H9 (cell line): ENCODE measurements at regions not wholly inside any gene's neighbourhood (a gene's known extent, or its start where the extent isn't known, plus 50 kb on each side); places are given as distances from the start of the nearest gene placed in this dataset.

Experiments
- DNase-seq: peaks from one replicate; pipeline ENCODE4 v3.0.0-alpha.2; 2017
- H2AFZ ChIP-seq: one replicate; pipeline ENCODE4 v1.6.1; 2013; ENCODE audit warnings: mild to moderate bottlenecking, low read length, control low read depth, moderate library complexity
- H2AK5ac ChIP-seq: 2 replicates; pipeline ENCODE4 v1.6.1; 2013; ENCODE audit warnings: low read length, control low read depth, mixed read lengths; ENCODE audit not compliant: insufficient read length
- H2BK120ac ChIP-seq: one replicate; pipeline ENCODE4 v1.6.1; 2013; ENCODE audit warnings: low read depth, mild to moderate bottlenecking, low read length, control low read depth, inconsistent platforms; ENCODE audit not compliant: poor library complexity, severe bottlenecking
- H2BK12ac ChIP-seq: 2 replicates; pipeline ENCODE4 v1.6.1; 2013; ENCODE audit warnings: low read length, control low read depth, mixed read lengths, low read depth; ENCODE audit not compliant: insufficient read length
- H2BK15ac ChIP-seq: 2 replicates; pipeline ENCODE4 v1.6.1; 2013; ENCODE audit warnings: low read depth, low read length, control low read depth
- H2BK20ac ChIP-seq: one replicate; pipeline ENCODE4 v1.6.1; 2013; ENCODE audit warnings: low read depth, mild to moderate bottlenecking, low read length, control low read depth, inconsistent platforms; ENCODE audit not compliant: poor library complexity, severe bottlenecking
- H2BK5ac ChIP-seq: 2 replicates; pipeline ENCODE4 v1.6.1; 2013; ENCODE audit warnings: low read length, control low read depth, mixed read lengths; ENCODE audit not compliant: insufficient read length
- H3K14ac ChIP-seq: 2 replicates; pipeline ENCODE4 v1.6.1; 2013; ENCODE audit warnings: low read length, control low read depth; ENCODE audit not compliant: insufficient read depth
- H3K18ac ChIP-seq: 2 replicates; pipeline ENCODE4 v1.6.1; 2013; ENCODE audit warnings: low read depth, mild to moderate bottlenecking, mixed read lengths, low read length, control low read depth; ENCODE audit not compliant: insufficient read length
- H3K23ac ChIP-seq: 2 replicates; pipeline ENCODE4 v1.6.1; 2013; ENCODE audit warnings: low read length, control low read depth, mixed read lengths, low read depth; ENCODE audit not compliant: insufficient read length
- H3K23me2 ChIP-seq: 2 replicates; pipeline ENCODE4 v1.6.1; 2013; ENCODE audit warnings: low read depth, mild to moderate bottlenecking, mixed read lengths, low read length, control low read depth; ENCODE audit not compliant: insufficient read length, poor library complexity, severe bottlenecking
- H3K27ac ChIP-seq: 2 replicates; pipeline ENCODE4 v1.5.1; 2013; ENCODE audit warnings: low read length, control low read depth, mixed read lengths, low read depth; ENCODE audit not compliant: insufficient read length
- H3K27me3 ChIP-seq: 2 replicates; pipeline ENCODE4 v1.6.1; 2013; ENCODE audit warnings: low read length, control low read depth, inconsistent platforms; ENCODE audit not compliant: insufficient read depth
- H3K4ac ChIP-seq: 2 replicates; pipeline ENCODE4 v1.6.1; 2013; ENCODE audit warnings: low read depth, mild to moderate bottlenecking, control low read depth, inconsistent platforms, low read length, moderate library complexity
- H3K4me1 ChIP-seq: 2 replicates; pipeline ENCODE4 v1.6.1; 2013; ENCODE audit warnings: low read length, control low read depth, inconsistent platforms; ENCODE audit not compliant: insufficient read depth
- H3K4me2 ChIP-seq: 2 replicates; pipeline ENCODE4 v1.6.1; 2013; ENCODE audit warnings: low read length, control low read depth, mixed read lengths; ENCODE audit not compliant: insufficient read length, insufficient read depth
- H3K56ac ChIP-seq: 2 replicates; pipeline ENCODE4 v1.6.1; 2013; ENCODE audit warnings: low read depth, mild to moderate bottlenecking, mixed read lengths, low read length, control low read depth; ENCODE audit not compliant: insufficient read length
- H3K79me1 ChIP-seq: 2 replicates; pipeline ENCODE4 v1.6.1; 2013; ENCODE audit warnings: low read depth, mild to moderate bottlenecking, moderate library complexity, low read length, control low read depth, inconsistent platforms; ENCODE audit not compliant: insufficient read depth, poor library complexity, severe bottlenecking
- H3K79me2 ChIP-seq: 2 replicates; pipeline ENCODE4 v1.6.1; 2013; ENCODE audit warnings: low read length, control low read depth, inconsistent platforms; ENCODE audit not compliant: insufficient read depth
- H3K9ac ChIP-seq: 2 replicates; pipeline ENCODE4 v1.6.1; 2013; ENCODE audit warnings: low read length, control low read depth, mixed read lengths; ENCODE audit not compliant: insufficient read length; ENCODE audit errors: extremely low read depth
- H3K9me3 ChIP-seq: one replicate; pipeline ENCODE4 v1.6.1; 2013; ENCODE audit warnings: low read depth, low read length, inconsistent platforms; ENCODE audit not compliant: control insufficient read depth
- H3T11ph ChIP-seq: one replicate; pipeline ENCODE4 v1.6.1; 2013; ENCODE audit warnings: mild to moderate bottlenecking, low read length, control low read depth, inconsistent platforms
- H4K20me1 ChIP-seq: one replicate; pipeline ENCODE4 v1.6.1; 2013; ENCODE audit not compliant: control insufficient read depth, insufficient read length, insufficient read depth
- H4K5ac ChIP-seq: 2 replicates; pipeline ENCODE4 v1.6.1; 2013; ENCODE audit warnings: low read depth, mild to moderate bottlenecking, mixed read lengths, low read length, control low read depth; ENCODE audit not compliant: insufficient read length
- H4K8ac ChIP-seq: replicated peaks from 2 replicates; pipeline ENCODE4 v1.6.1; 2013; ENCODE audit warnings: low read length, control low read depth, mixed read lengths, low read depth; ENCODE audit not compliant: insufficient read length
- H4K91ac ChIP-seq: 2 replicates; pipeline ENCODE4 v1.6.1; 2013; ENCODE audit warnings: low read depth, mild to moderate bottlenecking, moderate library complexity, mixed read lengths, low read length, control low read depth; ENCODE audit not compliant: insufficient read length
- H3K27ac Mint-ChIP-seq, 3 experiments: 2 replicates in 2 of 3; 3 replicates in 1 of 3; pipeline ENCODE4 v1.8.0; 2020 to 2021; ENCODE audit warnings: mixed read lengths in 3 of 3, mild to moderate bottlenecking in 1 of 3, moderate library complexity in 1 of 3
- H3K27me3 Mint-ChIP-seq: 2 replicates; pipeline ENCODE4 v1.8.0; 2021; ENCODE audit warnings: low read depth, mild to moderate bottlenecking, moderate library complexity, mixed read lengths
- H3K36me3 Mint-ChIP-seq, 3 experiments: 2 replicates in 2 of 3; 3 replicates in 1 of 3; pipeline ENCODE4 v1.8.0; 2020 to 2021; ENCODE audit warnings: low read depth in 3 of 3, mixed read lengths in 3 of 3; ENCODE audit not compliant: insufficient read depth in 1 of 3
- H3K4me1 Mint-ChIP-seq, 2 experiments: 2 replicates each; pipeline ENCODE4 v1.8.0; 2020; ENCODE audit warnings: mixed read lengths in 2 of 2
- H3K4me3 Mint-ChIP-seq, 2 experiments: 2 replicates in 1 of 2; 3 replicates in 1 of 2; pipeline ENCODE4 v1.8.0; 2020 to 2021; ENCODE audit warnings: mild to moderate bottlenecking in 2 of 2, mixed read lengths in 2 of 2, moderate library complexity in 1 of 2
- H3K9me3 Mint-ChIP-seq, 2 experiments: 2 replicates in 1 of 2; 3 replicates in 1 of 2; pipeline ENCODE4 v1.8.0; 2020; ENCODE audit warnings: mild to moderate bottlenecking in 2 of 2, mixed read lengths in 2 of 2, moderate library complexity in 1 of 2
- WGBS: extraction: QIAGEN DNeasy Blood & Tissue Kit; methylation state at CpG from one replicate; pipeline ENCODE4 v1.1.7; 2013; ENCODE audit warnings: missing lambda C conversion rate, low lambda C conversion rate, mixed read lengths; ENCODE audit not compliant: insufficient read length; ENCODE audit errors: extremely low coverage; 5-methylcytosine and 5-hydroxymethylcytosine counted together
- TF ChIP-seq, protein P1 (sequence below): fragments of 200-600 bp; sonication (generic); conservative IDR thresholded peaks from 3 replicates; pipeline ENCODE4 v1.8.0; 2021; ENCODE audit warnings: antibody characterized with exemption, mild to moderate bottlenecking

DNA sequence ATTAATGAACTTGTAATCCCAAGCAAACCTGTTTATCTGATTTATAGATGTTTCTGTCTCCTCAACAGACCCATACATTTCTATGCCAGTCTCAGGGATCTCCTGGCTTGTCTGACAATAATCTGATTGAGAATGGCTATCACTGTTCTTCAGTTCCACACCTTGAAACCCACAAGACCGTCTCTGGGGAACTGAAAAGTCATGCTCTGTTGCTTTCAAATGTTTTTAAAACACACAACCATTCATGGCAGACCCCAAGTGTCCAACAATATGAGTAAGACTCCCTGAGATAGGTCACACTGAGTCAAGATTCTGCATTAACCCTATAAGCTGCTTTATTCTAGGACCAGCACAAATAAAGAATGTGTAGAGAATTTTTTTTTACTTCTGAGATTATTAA lies 611.2 kb upstream of the PLXNA2 start:
- no peak for DNase-seq
- TF ChIP-seq, protein P1, sequence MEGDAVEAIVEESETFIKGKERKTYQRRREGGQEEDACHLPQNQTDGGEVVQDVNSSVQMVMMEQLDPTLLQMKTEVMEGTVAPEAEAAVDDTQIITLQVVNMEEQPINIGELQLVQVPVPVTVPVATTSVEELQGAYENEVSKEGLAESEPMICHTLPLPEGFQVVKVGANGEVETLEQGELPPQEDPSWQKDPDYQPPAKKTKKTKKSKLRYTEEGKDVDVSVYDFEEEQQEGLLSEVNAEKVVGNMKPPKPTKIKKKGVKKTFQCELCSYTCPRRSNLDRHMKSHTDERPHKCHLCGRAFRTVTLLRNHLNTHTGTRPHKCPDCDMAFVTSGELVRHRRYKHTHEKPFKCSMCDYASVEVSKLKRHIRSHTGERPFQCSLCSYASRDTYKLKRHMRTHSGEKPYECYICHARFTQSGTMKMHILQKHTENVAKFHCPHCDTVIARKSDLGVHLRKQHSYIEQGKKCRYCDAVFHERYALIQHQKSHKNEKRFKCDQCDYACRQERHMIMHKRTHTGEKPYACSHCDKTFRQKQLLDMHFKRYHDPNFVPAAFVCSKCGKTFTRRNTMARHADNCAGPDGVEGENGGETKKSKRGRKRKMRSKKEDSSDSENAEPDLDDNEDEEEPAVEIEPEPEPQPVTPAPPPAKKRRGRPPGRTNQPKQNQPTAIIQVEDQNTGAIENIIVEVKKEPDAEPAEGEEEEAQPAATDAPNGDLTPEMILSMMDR = no peak
- Histone ChIP-seq H3K79me2 (no peaks in the 10 kb centered on the region), H3K56ac (no peak overlapping the region), H2BK20ac (no peak overlapping the region), H3T11ph (no peak overlapping the region), H2AFZ (no peak overlapping the region), H2BK120ac (no peak overlapping the region), H3K4ac (no peak overlapping the region), H4K91ac (no peak overlapping the region), H2BK15ac (no peak overlapping the region), H3K9ac (no peak overlapping the region), H4K8ac (no peak overlapping the region), H3K27me3 (no peaks in the 10 kb centered on the region), H2AK5ac (no peak overlapping the region), H3K4me2 (no peak overlapping the region), H3K9me3 (no peaks in the 10 kb centered on the region), H3K79me1 (no peaks in the 10 kb centered on the region), H3K14ac (no peak overlapping the region), H3K23ac (no peak overlapping the region), H2BK12ac (no peak overlapping the region), H3K27ac (no peak overlapping the region), H4K20me1 (no peaks in the 10 kb centered on the region), H3K23me2 (no peaks in the 10 kb centered on the region), H3K18ac (no peak overlapping the region), H2BK5ac (no peak overlapping the region), H3K4me1 (no peaks in the 10 kb centered on the region), H4K5ac (no peak overlapping the region)
- WGBS = no CpG with 5 or more reads among the region's 1 CpG
- Mint-ChIP-seq H3K9me3 (no peaks in the 10 kb centered on the region), H3K36me3 (no peaks in the 10 kb centered on the region), H3K27ac (no peak overlapping the region), H3K27me3 (no peaks in the 10 kb centered on the region; the same call in 1 of the 2 replicates), H3K4me3 (no peak overlapping the region), H3K4me1 (no peaks in the 10 kb centered on the region)
